Neural crest cell (in vitro differentiated cells): ENCODE measurements at regions not wholly inside any gene's neighbourhood (a gene's known extent, or its start where the extent isn't known, plus 50 kb on each side); places are given as distances from the start of the nearest gene placed in this dataset.
A peak's percentile ranks its signal among the peaks of the same experiment; 100 is the strongest.

Experiments used
- DNase-seq: peaks from one replicate; pipeline ENCODE4 v3.0.0; 2021; ENCODE audit warnings: low read depth, mixed read lengths, low spot score
- H3K27ac Mint-ChIP-seq: one replicate; pipeline ENCODE4 v1.8.0; 2021; ENCODE audit warnings: mild to moderate bottlenecking, mixed read lengths; ENCODE audit not compliant: unreplicated experiment
- H3K27me3 Mint-ChIP-seq: 2 replicates; pipeline ENCODE4 v1.8.0; 2021; ENCODE audit warnings: low read depth, mild to moderate bottlenecking, mixed read lengths
- H3K36me3 Mint-ChIP-seq: 2 replicates; pipeline ENCODE4 v1.8.0; 2021; ENCODE audit warnings: low read depth, mild to moderate bottlenecking, mixed read lengths
- H3K4me1 Mint-ChIP-seq: 2 replicates; pipeline ENCODE4 v1.8.0; 2021; ENCODE audit warnings: mixed read lengths
- H3K4me3 Mint-ChIP-seq: one replicate; pipeline ENCODE4 v1.8.0; 2021; ENCODE audit warnings: mild to moderate bottlenecking, mixed read lengths
- H3K9me3 Mint-ChIP-seq: 2 replicates; pipeline ENCODE4 v1.8.0; 2021; ENCODE audit warnings: mixed read lengths
- TF ChIP-seq, protein P1 (sequence below): fragments of 200-600 bp; sonication (generic); conservative IDR thresholded peaks from 2 replicates; pipeline ENCODE4 v1.5.0; 2021; ENCODE audit warnings: antibody characterized with exemption, mild to moderate bottlenecking

- no peaks in the 10 kb centered on the region for H3K9me3 Mint-ChIP-seq
- no peak for DNase-seq
- no peaks in the 10 kb centered on the region for H3K36me3 Mint-ChIP-seq
- H3K4me3 Mint-ChIP-seq = no peak overlapping the region
- H3K27ac Mint-ChIP-seq = no peak overlapping the region
- peaks cover 23% of the 10 kb centered on the region for H3K27me3 Mint-ChIP-seq
- no peaks in the 10 kb centered on the region for H3K4me1 Mint-ChIP-seq
- TF ChIP-seq, protein P1, sequence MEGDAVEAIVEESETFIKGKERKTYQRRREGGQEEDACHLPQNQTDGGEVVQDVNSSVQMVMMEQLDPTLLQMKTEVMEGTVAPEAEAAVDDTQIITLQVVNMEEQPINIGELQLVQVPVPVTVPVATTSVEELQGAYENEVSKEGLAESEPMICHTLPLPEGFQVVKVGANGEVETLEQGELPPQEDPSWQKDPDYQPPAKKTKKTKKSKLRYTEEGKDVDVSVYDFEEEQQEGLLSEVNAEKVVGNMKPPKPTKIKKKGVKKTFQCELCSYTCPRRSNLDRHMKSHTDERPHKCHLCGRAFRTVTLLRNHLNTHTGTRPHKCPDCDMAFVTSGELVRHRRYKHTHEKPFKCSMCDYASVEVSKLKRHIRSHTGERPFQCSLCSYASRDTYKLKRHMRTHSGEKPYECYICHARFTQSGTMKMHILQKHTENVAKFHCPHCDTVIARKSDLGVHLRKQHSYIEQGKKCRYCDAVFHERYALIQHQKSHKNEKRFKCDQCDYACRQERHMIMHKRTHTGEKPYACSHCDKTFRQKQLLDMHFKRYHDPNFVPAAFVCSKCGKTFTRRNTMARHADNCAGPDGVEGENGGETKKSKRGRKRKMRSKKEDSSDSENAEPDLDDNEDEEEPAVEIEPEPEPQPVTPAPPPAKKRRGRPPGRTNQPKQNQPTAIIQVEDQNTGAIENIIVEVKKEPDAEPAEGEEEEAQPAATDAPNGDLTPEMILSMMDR = no peak
Measured at GRCh38 chrX:110951472-110952269, 144.3 kb upstream of the PAK3 start.

DNA sequence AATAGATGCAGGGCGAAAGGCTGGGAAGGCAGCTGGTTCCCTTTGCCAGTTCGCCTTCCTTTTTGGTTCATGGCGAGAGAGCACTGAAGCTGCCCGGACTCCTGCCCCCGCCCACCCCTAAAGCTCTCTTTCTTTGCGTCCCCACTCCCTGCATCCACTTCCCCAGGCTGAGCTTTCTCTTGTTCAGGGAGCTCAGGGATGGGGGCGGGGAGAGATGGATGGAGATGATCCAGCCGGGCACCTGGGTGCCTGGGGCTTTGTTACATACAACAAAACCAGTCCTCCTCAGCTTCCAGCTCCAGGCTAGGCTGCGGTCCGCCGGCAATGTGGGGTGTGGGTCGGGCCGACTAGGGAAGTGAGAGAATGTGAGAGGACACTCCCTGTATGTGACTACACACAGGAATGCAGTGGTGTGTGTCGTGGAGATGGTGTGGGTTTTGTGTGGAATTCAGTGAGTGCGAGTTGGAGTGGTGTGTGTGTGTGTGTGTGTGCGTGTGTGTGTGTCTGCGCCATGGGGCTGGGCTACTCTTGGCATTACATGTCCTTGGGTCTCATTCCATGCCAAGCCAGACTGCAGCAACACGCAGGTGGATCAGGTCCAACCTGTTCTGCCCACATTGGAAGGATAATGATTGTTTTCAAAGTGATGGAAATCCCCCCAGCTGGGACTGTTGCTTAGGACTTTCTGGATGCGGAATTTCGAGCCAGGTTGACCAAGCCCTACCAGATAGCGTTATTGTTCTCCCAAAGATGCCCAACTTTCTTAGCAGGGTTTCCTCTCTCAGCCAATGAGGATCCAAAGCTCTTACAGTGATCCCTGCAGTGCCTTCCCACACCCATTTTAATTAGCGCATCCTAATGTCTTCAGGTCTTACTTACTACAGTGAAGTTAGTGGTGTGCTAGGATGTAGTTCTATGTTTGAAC, 149.4 kb upstream of the CHRDL1 start:
- DNase-seq = no peak
- Mint-ChIP-seq H3K27me3 (peaks cover 66% of the 10 kb centered on the region), H3K27ac (peak overlapping the region; percentile 97), H3K4me1 (peaks cover 29% of the 10 kb centered on the region), H3K36me3 (no peaks in the 10 kb centered on the region), H3K4me3 (peak overlapping the region; percentile 90), H3K9me3 (no peaks in the 10 kb centered on the region)
- TF ChIP-seq, protein P1 = no peak

DNA sequence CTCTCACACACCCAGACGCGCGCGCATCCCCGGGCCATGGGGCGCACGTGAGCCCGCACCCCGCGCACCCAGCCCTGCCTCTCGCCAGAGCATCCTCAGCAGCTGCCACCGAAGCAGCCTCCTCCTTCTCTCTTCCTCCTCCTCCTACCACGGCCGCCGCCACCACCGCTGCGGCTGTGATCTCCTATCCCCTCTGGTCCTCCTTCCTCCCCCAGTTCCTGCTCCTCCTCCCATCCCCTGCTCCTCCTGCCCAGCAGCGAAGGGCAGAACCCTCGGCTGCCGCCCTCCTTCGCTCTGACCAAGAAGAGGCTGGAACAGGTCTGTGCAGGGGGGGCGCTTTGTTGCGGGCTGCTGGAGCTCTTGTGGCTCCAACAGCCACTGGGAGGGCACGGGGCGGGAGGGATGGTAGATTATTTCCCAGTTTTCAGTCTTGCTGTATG, 148.7 kb upstream of the CHRDL1 start:
- Mint-ChIP-seq H3K4me3 (peak overlapping the region; percentile 90), H3K4me1 (peaks cover 29% of the 10 kb centered on the region), H3K27me3 (peaks cover 63% of the 10 kb centered on the region), H3K9me3 (no peaks in the 10 kb centered on the region), H3K36me3 (no peaks in the 10 kb centered on the region), H3K27ac (peak overlapping the region; percentile 46)
- DNase-seq = no peak
- TF ChIP-seq, protein P1 = no peak

GRCh38 chrX:110941906-110942305, 146.3 kb upstream of the CHRDL1 start:
- TF ChIP-seq, protein P1 = no peak
- Mint-ChIP-seq H3K36me3 (no peaks in the 10 kb centered on the region), H3K4me1 (peaks cover 29% of the 10 kb centered on the region), H3K4me3 (no peak overlapping the region), H3K9me3 (no peaks in the 10 kb centered on the region), H3K27me3 (peaks cover 52% of the 10 kb centered on the region), H3K27ac (no peak overlapping the region)
- DNase-seq = no peak

GRCh38 chrX:110938977-110939732, 143.5 kb upstream of the CHRDL1 start:
- DNase-seq = no peak
- peaks cover 2% of the 10 kb centered on the region for H3K9me3 Mint-ChIP-seq
- TF ChIP-seq, protein P1 = no peak
- no peaks in the 10 kb centered on the region for H3K36me3 Mint-ChIP-seq
- peaks cover 9% of the 10 kb centered on the region for H3K4me1 Mint-ChIP-seq
- no peak overlapping the region for H3K4me3 Mint-ChIP-seq
- H3K27ac Mint-ChIP-seq = no peak overlapping the region
- H3K27me3 Mint-ChIP-seq = peaks cover 28% of the 10 kb centered on the region
